GM19397 (cell line): ENCODE measurements at regions not wholly inside any gene's neighbourhood (a gene's known extent, or its start where the extent isn't known, plus 50 kb on each side); places are given as distances from the start of the nearest gene placed in this dataset.

ENCODE experiments used
- ATAC-seq: cut with Tn5 transposase; IDR thresholded peaks from one replicate; pipeline ENCODE4 v1.9.1; 2021; ENCODE audit warnings: mild to moderate bottlenecking, moderate library complexity; ENCODE audit not compliant: unreplicated experiment

DNA sequence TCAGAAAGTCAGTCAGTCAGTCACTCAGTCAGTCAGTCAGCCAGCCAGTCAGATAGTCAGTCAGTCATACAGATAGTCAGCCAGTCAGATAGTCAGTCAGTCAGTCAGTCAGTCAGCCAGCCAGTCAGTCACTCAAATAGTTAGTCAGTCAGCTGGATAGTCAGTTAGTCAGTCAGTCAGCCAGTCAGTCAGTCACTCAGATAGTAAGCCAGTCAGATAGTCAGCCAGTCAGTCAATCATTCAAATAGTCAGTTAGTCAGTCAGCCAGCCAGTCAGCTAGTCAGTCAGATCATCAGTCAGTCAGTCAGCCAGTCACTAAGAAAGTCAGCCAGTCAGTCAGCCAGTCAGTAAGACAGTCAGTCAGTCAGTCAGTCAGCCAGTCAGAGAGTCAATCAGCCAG lies 477.1 kb downstream of the AGTPBP1 start:
- no peak for ATAC-seq

DNA sequence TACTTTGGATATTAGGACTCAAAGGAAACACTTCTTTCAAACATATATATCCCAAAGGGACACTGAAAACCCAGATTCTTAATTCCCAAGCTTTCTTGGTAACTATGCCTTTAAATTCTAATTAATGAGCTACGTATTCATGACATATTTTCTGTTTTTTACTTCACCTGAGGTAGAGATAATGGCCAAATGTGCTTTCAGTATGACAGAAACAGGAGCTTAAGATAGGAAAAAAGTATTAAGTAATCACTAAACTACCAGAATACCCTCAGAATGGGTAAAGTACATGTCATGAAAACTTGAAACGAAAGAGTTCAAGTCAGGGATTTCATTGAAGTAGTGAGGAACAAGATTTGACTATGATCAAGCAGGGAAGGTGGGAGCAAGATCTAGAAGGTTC lies 478.5 kb downstream of the AGTPBP1 start:
- ATAC-seq, result no peak

DNA sequence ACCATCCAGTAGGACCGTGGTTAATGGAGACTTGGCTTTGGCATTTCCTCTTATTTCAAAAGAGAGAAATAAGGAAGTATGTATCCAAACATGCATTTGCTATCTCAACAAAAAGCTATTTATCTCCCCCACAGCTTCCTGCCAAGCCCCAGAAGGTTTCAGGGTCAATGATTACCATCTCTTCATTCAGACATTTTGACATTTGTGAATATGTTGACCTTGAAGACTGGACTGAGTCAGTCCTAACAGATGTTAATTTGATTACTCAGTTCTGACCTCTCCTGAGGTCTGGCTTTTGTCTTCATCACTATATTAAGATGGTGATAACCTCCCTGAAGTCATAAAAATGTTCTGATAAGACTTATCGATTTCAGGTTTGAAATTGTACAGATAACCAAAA lies 479.4 kb downstream of the AGTPBP1 start:
- no peak for ATAC-seq

DNA sequence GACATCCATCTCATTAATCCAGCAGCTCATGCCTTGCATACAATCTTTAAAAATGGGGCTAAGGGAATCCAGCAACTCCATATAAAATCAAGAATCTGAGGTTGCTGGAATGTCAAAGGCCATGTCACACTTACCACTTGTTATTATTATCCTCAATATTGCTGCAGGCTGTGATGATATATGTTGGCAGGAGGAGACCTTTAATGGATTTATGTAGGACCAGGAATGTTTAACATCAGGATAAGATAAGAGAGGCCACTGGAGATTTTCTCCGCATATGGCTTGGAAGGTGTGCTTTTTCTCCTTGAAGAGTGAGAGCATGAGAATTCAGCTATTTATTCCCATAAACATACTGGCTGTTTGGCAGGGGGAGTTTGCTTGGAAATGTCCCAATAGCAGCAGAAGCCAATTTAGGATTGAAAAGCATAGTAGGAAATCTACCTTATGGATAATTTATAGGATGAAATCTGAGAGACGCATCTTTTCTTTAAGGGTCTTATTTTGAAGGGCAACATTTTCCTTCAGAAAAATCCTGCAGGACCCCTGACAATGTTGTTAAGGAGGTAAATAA lies 481.4 kb downstream of the AGTPBP1 start:
- no peak for ATAC-seq

DNA sequence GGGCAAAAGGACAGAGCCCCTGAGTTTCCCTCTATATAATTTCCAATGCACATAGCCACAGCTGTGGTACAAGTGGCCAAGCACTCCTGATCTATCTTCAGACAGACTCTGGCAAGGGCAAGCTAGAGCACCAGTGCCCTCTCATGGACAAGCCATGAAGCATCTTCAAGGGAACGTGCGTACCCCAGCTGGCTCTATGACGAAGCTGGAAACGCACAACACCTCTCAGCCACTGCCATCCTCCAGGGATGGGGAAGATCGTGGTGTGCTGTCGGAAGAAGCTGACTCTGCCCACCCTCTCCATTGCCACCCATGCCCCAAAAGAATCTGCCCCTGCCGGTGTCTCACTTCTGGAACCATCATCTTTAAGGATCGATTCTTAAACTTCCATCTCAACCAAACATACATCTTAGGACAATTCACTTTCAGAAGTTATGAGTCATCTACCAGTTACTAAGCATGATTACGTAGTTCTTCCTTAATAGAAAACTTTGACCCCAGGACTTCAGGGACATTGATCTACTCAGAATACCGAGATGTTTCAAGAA lies 482.9 kb downstream of the AGTPBP1 start:
- ATAC-seq, result no peak

DNA sequence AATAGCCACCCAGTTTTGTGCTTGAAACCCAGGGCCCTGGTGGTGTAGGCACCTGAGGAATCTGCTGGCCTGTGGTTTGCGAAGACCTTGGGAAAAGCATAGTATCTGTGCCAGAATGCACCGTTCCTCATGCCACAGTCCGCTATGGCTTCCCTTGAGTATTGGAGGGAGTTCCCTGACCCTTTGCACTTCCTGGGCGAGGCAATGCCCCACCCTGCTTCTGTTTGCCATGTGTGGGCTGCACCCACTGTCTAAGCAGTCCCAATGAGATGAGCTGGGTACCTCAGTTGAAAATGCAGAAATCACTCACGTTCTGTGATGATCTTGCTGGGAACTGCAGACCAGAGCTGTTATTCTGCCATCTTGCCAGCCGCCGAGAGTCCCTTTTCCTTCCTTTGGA lies 483.5 kb downstream of the AGTPBP1 start:
- ATAC-seq, result no peak

DNA sequence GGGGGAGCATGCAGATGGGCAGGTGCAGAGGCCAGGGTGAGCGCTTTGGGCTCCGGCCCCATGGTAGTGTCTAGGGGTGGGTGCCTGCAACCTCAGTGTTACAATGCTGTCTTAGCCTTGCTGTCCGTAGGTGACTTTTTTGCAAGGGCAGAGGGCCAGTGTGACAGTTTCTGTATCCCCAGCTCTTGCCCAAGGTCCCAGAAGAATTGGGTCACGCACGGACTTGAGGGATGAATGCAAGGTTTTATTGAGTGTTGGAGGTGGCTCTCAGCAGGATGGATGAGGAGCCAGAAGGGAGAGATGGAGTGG lies 492.5 kb downstream of the AGTPBP1 start:
- no peak for ATAC-seq

DNA sequence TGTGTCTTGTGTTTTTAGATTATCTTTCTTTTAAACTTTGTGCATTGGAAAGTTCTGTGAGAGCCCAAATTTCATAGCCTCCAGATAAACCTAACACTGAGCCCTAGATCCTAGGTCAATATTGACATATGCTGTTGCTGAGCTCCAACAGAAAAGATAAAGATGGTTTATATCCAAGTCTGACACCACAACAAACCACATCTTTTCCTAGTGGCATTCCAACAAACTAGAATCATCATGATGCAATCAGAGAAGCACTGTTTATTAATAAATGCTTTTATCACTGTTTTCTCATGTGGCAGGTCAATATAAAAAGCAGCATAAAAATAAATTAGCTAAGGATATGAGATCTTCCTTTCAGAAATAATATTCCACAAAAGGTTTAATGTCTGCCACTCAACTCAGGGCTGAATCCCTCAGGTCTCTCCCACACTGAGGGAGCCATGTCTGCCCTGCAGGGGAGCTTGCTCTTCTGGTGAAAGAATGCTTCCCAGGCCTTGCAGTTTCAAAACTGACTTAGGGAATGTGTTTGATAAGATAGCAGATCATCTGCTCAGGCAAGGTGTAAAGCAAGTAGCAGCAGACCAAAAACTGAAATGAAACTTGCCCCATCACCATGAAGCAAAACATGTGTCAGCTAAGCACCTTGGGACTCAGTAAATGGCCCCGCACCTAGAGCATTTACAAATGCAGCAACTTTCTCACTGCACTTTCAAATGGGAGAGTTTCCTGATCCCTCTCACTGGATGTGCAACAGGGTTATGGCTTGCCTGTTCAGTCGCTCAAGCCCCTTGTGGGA lies 493.0 kb downstream of the AGTPBP1 start:
- ATAC-seq, result no peak

DNA sequence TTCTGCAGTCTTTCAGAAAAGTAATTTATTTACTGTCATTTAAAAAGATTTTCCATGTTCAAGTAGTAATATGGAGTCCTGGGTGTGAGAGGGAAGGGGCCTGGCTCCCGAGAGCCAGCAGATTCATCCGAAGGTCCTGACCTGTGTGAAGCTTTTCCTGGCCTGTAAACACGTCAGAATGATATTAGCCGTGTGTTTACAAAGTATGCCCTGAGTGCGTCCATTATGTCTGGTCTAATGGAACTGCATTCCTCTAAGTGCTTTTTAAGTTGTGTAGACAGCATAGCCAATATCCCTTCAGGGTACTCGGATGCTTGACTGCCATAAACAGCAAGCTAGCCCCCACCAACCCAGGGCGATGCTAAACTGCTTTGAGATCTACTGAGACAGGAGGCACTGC lies 495.2 kb downstream of the AGTPBP1 start:
- no peak for ATAC-seq

DNA sequence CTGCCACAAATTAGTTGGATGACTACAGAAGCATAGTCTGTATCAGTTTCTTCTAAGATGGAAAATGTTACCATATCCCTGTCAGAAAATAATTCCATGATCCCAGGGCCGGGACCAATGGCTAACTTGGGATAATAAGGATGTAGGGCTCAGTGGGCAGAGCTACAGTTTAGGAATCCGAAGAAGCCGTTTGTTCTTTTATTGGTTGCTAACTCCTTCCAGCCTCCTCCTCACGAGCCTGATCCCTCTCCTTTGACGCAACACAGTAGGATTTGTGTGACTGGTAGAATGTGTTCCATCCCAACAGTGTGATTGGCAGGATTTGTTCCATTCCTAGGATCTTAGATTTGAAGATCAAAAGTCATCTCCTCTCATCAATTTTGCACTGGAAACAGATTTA lies 496.9 kb downstream of the AGTPBP1 start:
- no peak for ATAC-seq

DNA sequence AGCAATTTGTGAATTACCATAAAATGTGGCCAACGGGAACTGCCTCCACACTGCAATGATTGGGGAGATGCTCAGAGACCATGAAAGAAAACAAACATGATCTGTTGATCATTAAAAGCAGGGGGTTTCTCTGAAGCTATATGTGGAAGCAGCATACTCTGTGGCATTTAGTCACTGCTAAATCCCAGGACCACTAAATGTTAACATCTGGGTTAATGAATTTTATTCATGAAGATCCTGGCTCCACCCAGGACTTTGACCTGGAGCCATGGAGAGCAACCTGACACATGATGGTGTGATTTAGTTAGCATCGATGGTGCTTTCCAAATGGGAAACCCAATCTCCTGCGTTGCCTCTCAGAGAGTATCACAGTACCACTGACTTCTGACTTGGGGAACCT lies 497.8 kb downstream of the AGTPBP1 start:
- no peak for ATAC-seq

DNA sequence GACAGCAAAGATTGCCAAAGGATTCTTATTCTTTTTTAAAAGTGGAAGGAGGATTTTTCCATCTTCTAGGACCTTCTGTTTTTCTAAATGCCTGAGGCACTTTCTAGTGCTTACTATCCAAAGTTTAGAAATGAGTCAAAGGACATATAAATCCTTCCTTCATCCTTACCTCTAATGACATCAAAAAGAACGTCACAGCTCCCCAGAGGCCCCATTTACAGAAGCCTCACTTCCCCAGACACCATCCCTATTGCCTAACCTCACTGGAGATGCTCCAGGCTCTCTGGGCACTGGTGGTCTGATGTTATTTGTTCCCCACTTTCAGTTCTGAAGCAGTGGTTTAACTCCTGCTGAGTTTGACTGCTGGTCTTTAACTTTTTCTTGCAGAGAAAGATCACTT lies 504.3 kb downstream of the AGTPBP1 start:
- ATAC-seq, result no peak

DNA sequence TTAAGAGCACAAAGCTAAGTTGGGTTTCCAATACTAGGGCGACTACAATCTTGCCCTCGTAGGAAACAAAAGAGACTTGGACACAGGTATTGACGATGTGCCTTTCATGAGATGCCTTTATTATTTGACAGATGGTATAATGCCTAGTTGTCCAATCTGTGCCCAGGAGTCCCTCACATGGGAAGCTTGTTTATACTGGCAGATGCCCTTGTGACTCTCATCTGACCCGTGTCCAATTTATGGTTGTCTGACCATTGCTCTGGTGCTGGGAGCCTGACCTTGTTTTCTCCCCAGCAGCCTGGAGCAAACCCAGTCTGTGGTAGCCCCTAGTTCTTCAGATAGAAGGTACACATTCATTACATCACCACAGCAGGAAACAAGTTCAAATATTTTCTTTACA lies 511.7 kb downstream of the AGTPBP1 start:
- ATAC-seq, result no peak

DNA sequence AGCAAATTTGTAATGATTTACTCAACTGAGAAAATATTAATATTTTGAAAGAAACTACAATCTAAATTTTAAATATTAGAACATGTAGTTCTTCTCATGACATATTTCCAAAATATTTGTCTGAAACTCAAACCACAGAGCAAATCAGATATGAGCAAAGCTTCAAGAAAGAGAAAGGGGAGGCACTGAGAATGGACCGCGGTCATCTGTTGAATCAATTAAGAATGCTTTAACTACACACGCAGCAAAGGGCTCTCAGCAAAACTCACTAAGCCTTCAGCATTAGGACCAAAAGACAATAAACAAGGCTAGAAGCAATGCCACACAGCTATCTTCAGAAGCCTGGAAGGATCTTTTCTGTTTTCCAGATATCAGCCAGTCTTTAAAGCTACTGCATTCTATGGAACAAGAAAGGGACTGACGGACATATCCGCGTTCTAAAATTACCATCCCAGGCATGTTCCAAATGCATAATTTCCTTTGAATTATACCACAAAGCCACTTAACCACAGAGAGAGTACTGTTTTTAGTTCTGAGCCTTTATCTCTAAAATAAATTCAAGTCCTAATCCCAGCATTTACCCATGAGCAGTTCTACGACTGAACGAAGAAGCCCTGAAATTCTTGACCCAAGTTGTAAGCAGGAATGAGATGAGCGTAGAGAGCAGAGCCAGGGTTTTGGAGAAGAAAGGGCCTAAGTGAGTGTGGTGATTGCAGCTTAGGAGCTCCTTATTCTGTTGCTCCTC lies 513.5 kb downstream of the AGTPBP1 start:
- ATAC-seq, result no peak

DNA sequence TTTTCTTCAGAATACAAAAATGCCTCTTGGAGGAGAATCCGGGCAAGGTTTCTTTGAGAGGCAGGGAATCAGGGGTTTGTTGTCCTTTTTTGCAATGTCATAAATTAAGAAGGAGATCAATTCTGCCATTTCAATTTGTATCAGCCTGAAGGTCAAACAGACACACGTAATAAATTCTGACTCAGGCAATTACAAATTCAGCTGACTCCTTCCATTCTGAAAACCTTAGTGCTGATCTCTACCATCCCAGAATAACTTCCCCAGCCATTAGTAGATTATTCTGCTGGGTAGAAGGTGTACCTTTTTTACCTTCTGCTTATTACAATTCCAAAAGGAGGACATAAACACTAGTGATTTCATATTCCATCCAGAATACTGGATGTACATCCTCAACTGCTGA lies 516.6 kb downstream of the AGTPBP1 start:
- no peak for ATAC-seq

DNA sequence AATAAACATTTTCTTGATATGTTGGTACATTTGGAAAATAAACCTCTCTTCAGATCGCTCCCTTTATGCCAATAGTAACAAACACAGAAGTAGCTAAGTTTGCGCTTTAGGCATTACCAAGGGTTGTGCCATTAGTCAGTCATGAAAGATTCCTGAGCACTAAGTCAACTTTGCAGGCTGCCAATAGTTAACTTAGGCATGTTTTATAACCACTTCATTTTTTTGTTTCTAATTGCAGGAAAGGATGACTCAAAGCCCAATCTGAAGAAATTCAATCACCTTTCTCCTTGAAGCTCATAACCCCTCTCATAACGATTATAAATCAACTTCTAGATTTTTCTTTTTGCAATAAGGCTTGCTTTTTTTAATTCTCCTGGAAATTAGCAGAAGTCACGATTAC lies 517.0 kb downstream of the AGTPBP1 start:
- no peak for ATAC-seq

DNA sequence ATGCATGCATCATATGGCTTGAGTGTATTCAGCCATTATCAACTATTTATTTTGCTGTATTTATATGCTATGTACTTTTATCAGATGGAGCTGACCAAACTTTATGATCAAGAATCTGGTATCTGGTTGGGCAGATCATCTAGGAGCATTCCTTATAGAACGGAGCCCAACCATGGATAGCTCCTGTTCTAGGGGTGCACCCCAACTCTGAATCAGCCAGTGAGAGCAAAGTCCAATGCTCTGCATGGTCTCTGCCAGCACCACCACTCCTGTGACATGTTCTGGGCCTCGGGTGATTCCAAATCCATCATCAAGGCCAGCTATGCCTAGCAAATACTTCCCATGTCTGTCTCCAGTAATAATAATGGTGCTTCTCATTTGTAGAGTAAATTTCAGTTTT lies 517.5 kb downstream of the AGTPBP1 start:
- ATAC-seq, result no peak

DNA sequence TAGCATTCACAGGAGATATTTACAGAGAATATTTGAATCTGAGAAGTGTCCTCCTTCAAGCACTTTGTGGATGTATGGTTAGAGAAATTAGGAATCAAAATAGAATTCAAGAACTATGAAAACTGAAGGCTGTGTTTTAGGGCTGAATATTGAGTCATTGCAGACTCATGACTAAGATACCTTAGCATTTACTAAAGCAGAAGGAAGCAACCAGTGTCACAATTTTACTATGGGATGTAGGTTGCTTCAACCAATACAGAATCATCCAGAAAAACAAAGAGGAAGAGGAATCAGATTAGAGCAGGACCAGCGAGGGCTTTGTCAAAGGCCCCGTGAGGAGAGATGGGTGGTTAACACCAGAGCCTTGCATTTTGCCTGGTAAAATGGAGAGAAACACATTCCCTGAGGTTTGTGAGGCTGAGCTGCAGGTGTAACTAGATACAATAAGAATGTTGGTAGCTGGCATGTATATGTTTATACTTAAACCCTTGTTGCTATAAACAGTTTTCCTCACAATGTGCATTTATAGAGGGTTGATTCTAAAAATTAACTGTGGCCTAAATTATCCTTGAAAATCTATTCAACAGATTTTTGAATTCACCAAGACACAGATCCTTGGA lies 518.1 kb downstream of the AGTPBP1 start:
- no peak for ATAC-seq

DNA sequence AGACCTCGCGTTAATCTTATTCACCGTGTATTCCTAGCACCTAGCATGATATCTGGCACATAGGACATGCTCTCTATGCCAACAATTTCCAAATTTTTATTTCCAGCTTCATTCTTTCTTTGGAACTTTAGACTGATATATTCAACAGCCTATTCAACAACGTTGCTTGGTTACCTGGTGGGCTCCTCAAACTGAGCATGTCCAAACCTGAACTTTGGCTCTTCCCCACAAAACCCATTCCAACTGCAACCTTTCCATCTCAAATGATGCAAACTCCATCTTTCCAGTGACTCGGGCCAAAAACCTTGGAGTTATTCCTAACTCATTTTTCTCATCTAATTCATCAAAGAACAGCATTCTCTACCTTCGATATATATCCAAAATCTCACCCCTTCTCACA lies 525.2 kb downstream of the AGTPBP1 start:
- no peak for ATAC-seq

DNA sequence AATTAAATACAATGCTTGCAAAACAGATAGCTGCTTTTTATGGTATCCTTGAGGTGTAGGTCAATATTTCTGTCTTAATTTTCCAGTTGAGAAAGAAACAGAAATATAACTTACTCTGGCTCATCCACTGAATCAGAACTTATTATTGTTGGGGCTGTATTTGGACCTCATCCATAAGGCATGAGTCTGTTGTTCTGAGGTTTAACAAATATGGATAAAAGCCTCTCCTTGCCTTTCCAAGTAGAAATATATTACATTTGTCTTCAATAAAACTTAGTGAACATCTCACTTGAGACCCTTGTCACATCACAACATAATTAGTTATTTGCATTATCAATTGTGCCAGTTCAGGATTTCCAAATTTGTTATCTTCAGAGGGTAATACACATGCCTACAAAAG lies 525.8 kb downstream of the AGTPBP1 start:
- no peak for ATAC-seq

DNA sequence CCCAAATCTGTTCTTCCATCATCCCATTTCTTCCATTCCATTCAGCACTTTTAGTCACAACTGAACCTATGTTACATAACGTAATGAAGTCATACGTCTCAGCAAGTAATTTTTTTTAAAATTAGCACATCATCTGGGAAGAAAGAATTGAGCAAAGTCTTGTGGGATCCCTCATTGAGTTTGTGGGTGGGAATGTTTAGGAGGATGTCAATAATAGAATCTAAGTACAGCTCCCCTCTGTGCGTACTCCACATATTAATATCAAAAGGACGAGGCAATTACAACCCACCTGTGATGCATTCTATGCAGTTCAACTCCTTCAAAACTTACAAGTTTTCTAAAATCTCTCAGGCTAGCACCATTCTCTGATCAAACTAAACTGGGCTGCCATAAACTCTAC lies 526.3 kb downstream of the AGTPBP1 start:
- no peak for ATAC-seq
